Tibial artery (tissue), 4 donors: ENCODE measurements at regions not wholly inside any gene's neighbourhood (a gene's known extent, or its start where the extent isn't known, plus 50 kb on each side); places are given as distances from the start of the nearest gene placed in this dataset.
"Not testable (repeated sequence)": the region's sequence is repeated elsewhere in the genome, so short reads cannot be mapped to it uniquely, and the experiment has no call there.

Experiments
- DNase-seq, 2 donors: peaks; one replicate each; pipeline ENCODE4 v3.0.0-alpha.2; 2019
- H3K27ac ChIP-seq, 2 donors: fragments of 200-600 bp; sonication (generic) in 1 of 2; 1 replicate in 1 of 2; 2 replicates in 1 of 2; pipeline ENCODE4 v1.5.1; 2018 to 2019; ENCODE audit warnings: mild to moderate bottlenecking in 1 of 2
- H3K27me3 ChIP-seq, 2 donors: fragments of 200-600 bp; sonication (generic) in 1 of 2; one replicate each; pipeline versions ENCODE4 v1.5.1 to v1.6.0; 2016 to 2019
- H3K36me3 ChIP-seq, 3 donors: fragments of 200-600 bp; sonication (generic) in 2 of 3; one replicate each; pipeline ENCODE4 v1.5.1; 2016 to 2019; ENCODE audit warnings: mild to moderate bottlenecking in 2 of 3
- H3K4me1 ChIP-seq, 4 donors: fragments of 200-600 bp; sonication (generic) in 2 of 4; 1 replicate in 3 of 4; 2 replicates in 1 of 4; pipeline ENCODE4 v1.5.1; 2016 to 2019
- H3K4me3 ChIP-seq, 2 donors: fragments of 200-600 bp; sonication (generic) in 1 of 2; 1 replicate in 1 of 2; 2 replicates in 1 of 2; pipeline ENCODE4 v1.5.1; 2018 to 2019; ENCODE audit warnings: mild to moderate bottlenecking in 2 of 2
- H3K9me3 ChIP-seq, 3 donors: fragments of 200-600 bp; sonication (generic) in 1 of 3; one replicate each; pipeline ENCODE4 v1.5.1; 2016 to 2019
- intact Hi-C: fragments of 100-400 bp; cut with DNase I; formaldehyde crosslinking; loops from one replicate; pipeline ENCODE4 v1.15.0; 2023; ENCODE audit warnings: low total_unique reads
- TF ChIP-seq, protein P1 (sequence below), 2 experiments: fragments of 200-600 bp in 1 of 2; fragments of 450-650 bp in 1 of 2; IDR thresholded peaks; one replicate each; pipeline ENCODE4 v1.5.1; 2017 to 2019; ENCODE audit warnings: antibody characterized with exemption in 2 of 2, mild to moderate bottlenecking in 1 of 2, moderate library complexity in 1 of 2

DNA sequence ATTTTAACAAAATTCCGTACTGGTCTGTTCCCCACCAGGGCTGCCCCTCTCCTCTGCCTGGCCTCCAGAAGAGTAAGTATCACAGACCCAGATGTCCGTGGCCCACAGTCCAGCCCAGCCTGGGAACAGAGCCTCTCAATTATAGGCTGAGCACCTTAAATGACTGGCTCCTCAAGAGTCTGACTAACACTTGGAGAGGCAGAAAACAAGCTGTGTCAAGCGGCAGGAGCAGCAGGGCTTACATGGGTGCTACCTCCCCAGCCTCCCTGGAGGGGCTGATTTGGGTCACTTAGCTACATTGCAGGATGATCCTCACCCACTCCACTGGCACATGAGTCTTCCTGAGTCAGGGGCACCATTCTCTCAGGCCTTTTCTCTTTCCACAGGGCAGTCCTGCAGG is 209.7 kb downstream of the COPRS start:
- TF ChIP-seq, protein P1, sequence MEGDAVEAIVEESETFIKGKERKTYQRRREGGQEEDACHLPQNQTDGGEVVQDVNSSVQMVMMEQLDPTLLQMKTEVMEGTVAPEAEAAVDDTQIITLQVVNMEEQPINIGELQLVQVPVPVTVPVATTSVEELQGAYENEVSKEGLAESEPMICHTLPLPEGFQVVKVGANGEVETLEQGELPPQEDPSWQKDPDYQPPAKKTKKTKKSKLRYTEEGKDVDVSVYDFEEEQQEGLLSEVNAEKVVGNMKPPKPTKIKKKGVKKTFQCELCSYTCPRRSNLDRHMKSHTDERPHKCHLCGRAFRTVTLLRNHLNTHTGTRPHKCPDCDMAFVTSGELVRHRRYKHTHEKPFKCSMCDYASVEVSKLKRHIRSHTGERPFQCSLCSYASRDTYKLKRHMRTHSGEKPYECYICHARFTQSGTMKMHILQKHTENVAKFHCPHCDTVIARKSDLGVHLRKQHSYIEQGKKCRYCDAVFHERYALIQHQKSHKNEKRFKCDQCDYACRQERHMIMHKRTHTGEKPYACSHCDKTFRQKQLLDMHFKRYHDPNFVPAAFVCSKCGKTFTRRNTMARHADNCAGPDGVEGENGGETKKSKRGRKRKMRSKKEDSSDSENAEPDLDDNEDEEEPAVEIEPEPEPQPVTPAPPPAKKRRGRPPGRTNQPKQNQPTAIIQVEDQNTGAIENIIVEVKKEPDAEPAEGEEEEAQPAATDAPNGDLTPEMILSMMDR (IDR thresholded peaks at IDR 0.05), result no peak
- peaks cover 3 to 12% (median 3%) of the 10 kb centered on the region in 3 donors for H3K9me3 ChIP-seq
- intact Hi-C loops, result no loop called here
- DNase-seq, result no peak
- H3K4me3 ChIP-seq, result no peak overlapping the region
- no peak overlapping the region for H3K27ac ChIP-seq
- peaks cover 0 to 11% (median 5%) of the 10 kb centered on the region in 4 donors for H3K4me1 ChIP-seq
- H3K36me3 ChIP-seq, result no peaks in the 10 kb centered on the region
- H3K27me3 ChIP-seq, result no peaks in the 10 kb centered on the region

DNA sequence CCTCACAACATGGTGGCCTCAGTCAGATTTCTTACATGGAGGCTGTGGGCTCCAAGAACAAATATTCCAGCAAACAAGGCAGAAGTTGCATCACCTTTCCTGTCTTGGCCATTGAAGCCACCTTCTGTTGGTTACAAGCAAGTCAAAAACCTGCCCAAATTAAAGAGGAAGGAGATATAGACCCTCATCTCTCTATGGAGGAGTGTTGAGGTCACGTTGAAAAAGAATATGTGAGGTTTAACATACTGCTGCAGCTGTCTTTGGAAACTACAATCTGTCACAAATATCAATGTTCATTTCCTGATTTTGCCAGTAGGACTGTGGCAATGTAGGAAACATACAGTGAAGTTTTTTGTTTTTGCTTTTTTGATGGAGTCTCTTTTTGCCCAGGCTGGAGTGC is 211.4 kb downstream of the COPRS start:
- TF ChIP-seq, protein P1 (IDR thresholded peaks at IDR 0.05), result no peak
- intact Hi-C loops, result no loop called here

DNA sequence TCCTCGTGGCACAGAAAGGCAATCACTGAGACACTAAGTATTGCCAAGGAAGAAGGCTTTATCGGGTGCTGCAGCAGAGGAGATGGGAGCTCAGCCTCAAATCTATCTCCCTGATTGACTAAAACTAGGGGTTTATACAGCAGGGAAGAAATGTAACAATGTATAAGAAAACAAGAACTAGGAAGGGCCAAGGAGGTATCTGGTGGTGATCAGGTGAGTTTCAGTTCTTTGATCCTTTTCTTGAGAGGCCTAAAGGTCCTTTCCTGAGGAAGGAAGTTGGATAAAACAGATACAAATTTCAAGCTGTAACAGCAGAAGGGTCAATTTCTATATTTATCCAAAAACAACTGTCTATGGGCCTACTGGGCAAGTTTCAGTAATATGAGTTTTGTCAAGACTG is 212.4 kb downstream of the COPRS start:
- no peaks in the 10 kb centered on the region for H3K36me3 ChIP-seq
- no peak overlapping the region for H3K27ac ChIP-seq
- no peaks in the 10 kb centered on the region for H3K27me3 ChIP-seq
- no peak overlapping the region for H3K4me3 ChIP-seq
- peaks cover 3 to 12% (median 3%) of the 10 kb centered on the region in 3 donors for H3K9me3 ChIP-seq
- intact Hi-C loops, result no loop called here
- TF ChIP-seq, protein P1 (IDR thresholded peaks at IDR 0.05), result no peak
- no peak for DNase-seq
- no peaks in the 10 kb centered on the region for H3K4me1 ChIP-seq

More for the DNA sequence above, 211.4 kb downstream of the COPRS start:
- H3K9me3 ChIP-seq, result peaks cover 3 to 12% (median 3%) of the 10 kb centered on the region in 3 donors
- H3K4me3 ChIP-seq, result no peak overlapping the region
- DNase-seq, result no peak
- no peaks in the 10 kb centered on the region for H3K36me3 ChIP-seq
- H3K4me1 ChIP-seq, result no peaks in the 10 kb centered on the region
- no peaks in the 10 kb centered on the region for H3K27me3 ChIP-seq
- H3K27ac ChIP-seq, result no peak overlapping the region

DNA sequence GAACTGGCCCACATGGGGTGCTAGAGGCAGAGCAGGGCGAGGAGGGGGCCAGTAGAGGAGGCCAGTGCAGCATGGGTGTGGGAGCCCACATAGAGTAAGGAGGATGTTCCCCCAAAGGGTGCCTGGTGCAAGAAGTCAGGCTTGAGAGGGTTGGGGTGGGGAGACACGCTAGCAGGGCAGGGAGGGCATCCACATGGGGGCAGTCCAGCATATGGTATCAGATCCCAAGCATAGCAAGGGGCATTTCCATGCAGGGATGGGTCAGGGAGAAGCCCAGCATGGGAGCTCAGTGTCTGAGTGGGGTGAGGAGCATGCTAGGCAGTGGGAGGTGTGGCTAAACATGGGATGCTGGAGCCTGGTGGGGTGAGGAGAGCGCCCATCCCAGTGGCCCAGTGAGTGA is 213.7 kb downstream of the COPRS start:
- Histone ChIP-seq H3K4me3 (no peak overlapping the region), H3K27ac (no peak overlapping the region), H3K4me1 (no peaks in the 10 kb centered on the region), H3K27me3 (no peaks in the 10 kb centered on the region), H3K9me3 (peaks cover 3 to 12% (median 3%) of the 10 kb centered on the region in 3 donors), H3K36me3 (no peaks in the 10 kb centered on the region)
- DNase-seq, result no peak
- intact Hi-C loops, result no loop called here
- TF ChIP-seq, protein P1 (IDR thresholded peaks at IDR 0.05), result no peak

DNA sequence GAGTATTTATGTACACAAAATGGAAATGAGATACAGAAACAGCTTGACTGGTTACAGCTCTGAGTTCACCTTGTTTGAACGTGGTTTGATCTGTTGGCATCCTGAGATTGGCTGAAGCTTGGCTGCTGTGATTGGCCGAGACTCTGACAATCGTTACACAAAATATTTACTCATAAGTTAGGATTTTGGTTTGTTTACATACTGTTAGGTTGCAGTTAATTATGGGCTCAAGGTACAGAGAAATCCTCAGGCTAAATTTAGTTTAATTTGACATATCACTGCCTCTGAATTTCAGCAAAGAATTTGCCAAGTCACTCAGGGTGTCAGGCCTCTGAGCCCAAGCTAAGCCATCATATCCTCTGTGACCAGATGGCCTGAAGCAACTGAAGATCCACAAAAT is 227.3 kb downstream of the COPRS start:
- no peak overlapping the region for H3K4me3 ChIP-seq
- H3K36me3 ChIP-seq, result no peaks in the 10 kb centered on the region
- peaks cover 0 to 1% (median 0%) of the 10 kb centered on the region in 3 donors for H3K9me3 ChIP-seq
- no peaks in the 10 kb centered on the region for H3K27me3 ChIP-seq
- no peaks in the 10 kb centered on the region for H3K4me1 ChIP-seq
- intact Hi-C loops, result no loop called here
- no peak overlapping the region for H3K27ac ChIP-seq
- TF ChIP-seq, protein P1 (IDR thresholded peaks at IDR 0.05), result no peak
- no peak for DNase-seq

DNA sequence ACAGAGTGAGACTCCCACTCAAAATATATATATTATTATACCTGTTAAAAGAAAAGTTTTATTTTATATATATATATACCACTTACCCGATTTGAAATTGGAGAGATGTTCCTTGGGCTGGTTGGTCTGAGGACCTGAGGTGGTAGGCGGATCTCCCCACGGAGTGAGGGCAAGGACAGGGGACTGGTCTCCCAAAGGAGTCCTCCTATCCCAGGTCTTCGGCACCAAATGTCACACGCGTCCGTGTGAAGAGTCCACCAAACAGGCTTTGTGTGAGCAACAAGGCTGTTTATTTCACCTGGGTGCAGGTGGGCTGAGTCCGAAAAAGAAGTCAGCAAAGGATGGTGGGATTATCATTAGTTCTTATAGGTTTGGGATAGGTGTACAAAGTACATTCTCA is 228.2 kb downstream of the COPRS start:
- H3K4me1 ChIP-seq, H3K36me3 ChIP-seq, intact Hi-C loops, H3K27me3 ChIP-seq, DNase-seq, H3K4me3 ChIP-seq, H3K27ac ChIP-seq: not testable (repeated sequence)
- H3K9me3 ChIP-seq, result peaks cover 0 to 10% (median 5%) of the 10 kb centered on the region in 3 donors
